ENCODE measurements at regions not wholly inside any gene's neighbourhood (a gene's known extent, or its start where the extent isn't known, plus 50 kb on each side); places are given as distances from the start of the nearest gene placed in this dataset.

DNA sequence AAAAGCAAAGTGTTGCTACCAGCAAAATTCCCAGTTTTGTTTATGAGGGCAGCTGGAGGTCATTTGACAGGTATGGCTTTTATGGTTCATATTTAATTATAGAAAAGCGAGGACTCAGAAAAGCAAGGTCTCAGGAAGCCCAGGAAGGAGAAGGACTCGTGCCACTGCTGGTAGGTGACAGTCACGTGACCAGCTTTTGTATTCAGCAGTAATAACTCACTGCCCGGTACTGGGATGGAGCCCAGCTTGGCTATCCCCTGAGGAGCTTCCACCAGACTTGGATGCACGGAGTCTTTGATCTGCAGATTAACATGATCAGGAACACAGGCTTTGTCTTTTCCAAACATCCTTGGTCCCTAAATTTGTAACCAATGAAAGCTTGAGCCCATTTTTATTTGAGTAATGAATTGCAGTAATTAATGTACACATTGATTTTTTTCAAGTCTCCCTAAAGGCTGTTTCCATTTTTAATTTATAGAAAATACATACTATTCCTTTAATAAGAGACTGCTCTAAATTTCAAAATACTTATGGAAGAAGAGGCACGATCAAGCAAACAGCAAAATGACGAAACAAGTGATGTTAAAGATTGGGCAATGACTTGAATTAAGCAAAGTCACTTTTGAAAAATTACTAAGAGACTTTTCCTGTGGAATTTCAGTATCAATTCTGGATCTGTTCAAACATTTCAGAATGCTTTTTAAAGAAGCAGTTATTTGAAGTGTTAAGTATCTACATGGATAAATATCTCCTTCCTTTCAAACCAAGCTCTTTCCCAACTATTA is 251.7 kb upstream of the HNRNPA3 start:
- Histone ChIP-seq H4K5ac (ENCODE audit: low read length) (no peak overlapping the region), H2BK15ac (replicated peaks; ENCODE audit: low read depth) (no peak overlapping the region), H3K27ac (ENCODE audit: low read depth, low read length) (no peak overlapping the region), H3K36me3 (ENCODE audit: control insufficient read depth, insufficient read depth, low read length) (no peaks in the 10 kb centered on the region), H3K18ac (ENCODE audit: low read length) (no peak overlapping the region), H3K27me3 (ENCODE audit: insufficient read depth, low read length, poor library complexity) (no peaks in the 10 kb centered on the region), H3K79me1 (ENCODE audit: low read length) (no peaks in the 10 kb centered on the region), H3K23ac (ENCODE audit: low read length) (no peak overlapping the region), H3K4me3 (ENCODE audit: low read length) (no peak overlapping the region), H2AK5ac (ENCODE audit: low read length) (no peak overlapping the region), H3K4me2 (ENCODE audit: low read length) (no peak overlapping the region), H3K79me2 (ENCODE audit: control insufficient read depth, insufficient read depth, low read length) (no peaks in the 10 kb centered on the region), H2BK120ac (ENCODE audit: low read depth, low read length) (peak overlapping the region; percentile 78), H3K4me1 (ENCODE audit: control insufficient read depth, low read depth, low read length) (peaks cover 3% of the 10 kb centered on the region), H2BK5ac (ENCODE audit: low read length) (no peak overlapping the region), H3K9ac (ENCODE audit: low read length) (no peak overlapping the region), H3K4ac (ENCODE audit: low read depth, low read length) (no peak overlapping the region), H3K56ac (ENCODE audit: low read length) (no peak overlapping the region), H4K8ac (ENCODE audit: low read depth, low read length) (no peak overlapping the region)
- no CpG with 5 or more reads among the region's 7 CpGs for WGBS (ENCODE audit: extremely low coverage, insufficient coverage, low lambda C conversion rate)
- DNase-seq, result peak; percentile 46

- H4K5ac ChIP-seq (ENCODE audit: low read length), result no peak overlapping the region
Measured at GRCh38 chr2:176961775-176962619, 250.6 kb upstream of the HNRNPA3 start.

GRCh38 chr2:176963568-176964287 is 248.9 kb upstream of the HNRNPA3 start:
- Histone ChIP-seq H3K4me2 (ENCODE audit: low read length) (no peak overlapping the region), H3K79me1 (ENCODE audit: low read length) (no peaks in the 10 kb centered on the region), H3K27me3 (ENCODE audit: insufficient read depth, low read length, poor library complexity) (no peaks in the 10 kb centered on the region), H3K4me1 (ENCODE audit: control insufficient read depth, low read depth, low read length) (peaks cover 3% of the 10 kb centered on the region), H2BK15ac (replicated peaks; ENCODE audit: low read depth) (no peak overlapping the region), H2BK120ac (ENCODE audit: low read depth, low read length) (no peak overlapping the region), H3K18ac (ENCODE audit: low read length) (no peak overlapping the region), H2AK5ac (ENCODE audit: low read length) (no peak overlapping the region), H3K36me3 (ENCODE audit: control insufficient read depth, insufficient read depth, low read length) (no peaks in the 10 kb centered on the region), H4K8ac (ENCODE audit: low read depth, low read length) (no peak overlapping the region), H3K27ac (ENCODE audit: low read depth, low read length) (no peak overlapping the region), H3K4ac (ENCODE audit: low read depth, low read length) (no peak overlapping the region), H3K79me2 (ENCODE audit: control insufficient read depth, insufficient read depth, low read length) (no peaks in the 10 kb centered on the region), H4K5ac (ENCODE audit: low read length) (no peak overlapping the region), H3K56ac (ENCODE audit: low read length) (no peak overlapping the region), H3K23ac (ENCODE audit: low read length) (no peak overlapping the region), H3K9ac (ENCODE audit: low read length) (no peak overlapping the region), H3K4me3 (ENCODE audit: low read length) (no peak overlapping the region), H2BK5ac (ENCODE audit: low read length) (no peak overlapping the region)
- no CpG with 5 or more reads among the region's 4 CpGs for WGBS (ENCODE audit: extremely low coverage, insufficient coverage, low lambda C conversion rate)
- DNase-seq, result no peak

More at GRCh38 chr2:176961775-176962619, 250.6 kb upstream of the HNRNPA3 start:
- Histone ChIP-seq H3K27ac (ENCODE audit: low read depth, low read length) (no peak overlapping the region), H2BK15ac (replicated peaks; ENCODE audit: low read depth) (no peak overlapping the region), H3K27me3 (ENCODE audit: insufficient read depth, low read length, poor library complexity) (no peaks in the 10 kb centered on the region), H3K4me2 (ENCODE audit: low read length) (no peak overlapping the region), H2BK120ac (ENCODE audit: low read depth, low read length) (no peak overlapping the region), H3K79me1 (ENCODE audit: low read length) (no peaks in the 10 kb centered on the region), H3K4me1 (ENCODE audit: control insufficient read depth, low read depth, low read length) (peaks cover 3% of the 10 kb centered on the region), H3K4ac (ENCODE audit: low read depth, low read length) (no peak overlapping the region), H3K18ac (ENCODE audit: low read length) (no peak overlapping the region), H3K56ac (ENCODE audit: low read length) (no peak overlapping the region), H2BK5ac (ENCODE audit: low read length) (no peak overlapping the region), H3K9ac (ENCODE audit: low read length) (no peak overlapping the region), H3K36me3 (ENCODE audit: control insufficient read depth, insufficient read depth, low read length) (no peaks in the 10 kb centered on the region), H3K79me2 (ENCODE audit: control insufficient read depth, insufficient read depth, low read length) (no peaks in the 10 kb centered on the region), H3K4me3 (ENCODE audit: low read length) (no peak overlapping the region), H4K8ac (ENCODE audit: low read depth, low read length) (no peak overlapping the region), H2AK5ac (ENCODE audit: low read length) (no peak overlapping the region), H3K23ac (ENCODE audit: low read length) (no peak overlapping the region)
- DNase-seq, result no peak
- WGBS (ENCODE audit: extremely low coverage, insufficient coverage, low lambda C conversion rate), result no CpG with 5 or more reads among the region's 11 CpGs

DNA sequence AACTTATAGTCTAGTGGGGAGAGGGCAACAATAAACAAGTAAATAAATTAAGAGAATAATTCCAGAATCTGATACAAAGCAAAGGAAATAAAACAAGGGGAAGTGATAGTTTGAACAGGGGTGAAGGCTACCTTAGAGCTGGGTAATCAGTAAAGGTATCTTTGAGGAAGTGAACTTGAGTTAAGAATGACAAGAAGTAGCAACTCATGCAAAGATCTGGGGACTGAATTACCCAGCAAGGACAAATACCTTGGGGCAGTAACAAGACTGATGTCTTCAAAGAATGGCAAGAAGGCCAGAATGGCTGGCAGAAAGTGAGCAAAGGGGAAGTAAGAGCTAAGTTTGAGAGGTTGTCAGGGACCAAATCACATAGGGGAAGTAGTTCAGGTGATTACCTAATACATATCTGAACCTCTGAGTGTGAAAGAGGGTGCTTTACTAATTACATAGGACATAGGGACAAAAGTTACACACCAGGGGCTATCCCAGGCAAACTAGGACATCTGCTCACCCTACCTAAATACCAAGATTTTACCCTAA is 244.6 kb upstream of the HNRNPA3 start:
- Histone ChIP-seq H4K8ac (ENCODE audit: low read depth, low read length) (no peak overlapping the region), H3K36me3 (ENCODE audit: control insufficient read depth, insufficient read depth, low read length) (no peaks in the 10 kb centered on the region), H2AK5ac (ENCODE audit: low read length) (no peak overlapping the region), H3K4me1 (ENCODE audit: control insufficient read depth, low read depth, low read length) (no peaks in the 10 kb centered on the region), H2BK5ac (ENCODE audit: low read length) (no peak overlapping the region), H3K27me3 (ENCODE audit: insufficient read depth, low read length, poor library complexity) (no peaks in the 10 kb centered on the region), H3K56ac (ENCODE audit: low read length) (no peak overlapping the region), H2BK15ac (replicated peaks; ENCODE audit: low read depth) (no peak overlapping the region), H3K18ac (ENCODE audit: low read length) (no peak overlapping the region), H3K27ac (ENCODE audit: low read depth, low read length) (no peak overlapping the region), H3K79me1 (ENCODE audit: low read length) (no peaks in the 10 kb centered on the region), H3K9ac (ENCODE audit: low read length) (no peak overlapping the region), H3K4me3 (ENCODE audit: low read length) (no peak overlapping the region), H3K4ac (ENCODE audit: low read depth, low read length) (no peak overlapping the region), H2BK120ac (ENCODE audit: low read depth, low read length) (no peak overlapping the region), H3K4me2 (ENCODE audit: low read length) (no peak overlapping the region), H4K5ac (ENCODE audit: low read length) (no peak overlapping the region), H3K23ac (ENCODE audit: low read length) (no peak overlapping the region), H3K79me2 (ENCODE audit: control insufficient read depth, insufficient read depth, low read length) (no peaks in the 10 kb centered on the region)
- no peak for DNase-seq

DNA sequence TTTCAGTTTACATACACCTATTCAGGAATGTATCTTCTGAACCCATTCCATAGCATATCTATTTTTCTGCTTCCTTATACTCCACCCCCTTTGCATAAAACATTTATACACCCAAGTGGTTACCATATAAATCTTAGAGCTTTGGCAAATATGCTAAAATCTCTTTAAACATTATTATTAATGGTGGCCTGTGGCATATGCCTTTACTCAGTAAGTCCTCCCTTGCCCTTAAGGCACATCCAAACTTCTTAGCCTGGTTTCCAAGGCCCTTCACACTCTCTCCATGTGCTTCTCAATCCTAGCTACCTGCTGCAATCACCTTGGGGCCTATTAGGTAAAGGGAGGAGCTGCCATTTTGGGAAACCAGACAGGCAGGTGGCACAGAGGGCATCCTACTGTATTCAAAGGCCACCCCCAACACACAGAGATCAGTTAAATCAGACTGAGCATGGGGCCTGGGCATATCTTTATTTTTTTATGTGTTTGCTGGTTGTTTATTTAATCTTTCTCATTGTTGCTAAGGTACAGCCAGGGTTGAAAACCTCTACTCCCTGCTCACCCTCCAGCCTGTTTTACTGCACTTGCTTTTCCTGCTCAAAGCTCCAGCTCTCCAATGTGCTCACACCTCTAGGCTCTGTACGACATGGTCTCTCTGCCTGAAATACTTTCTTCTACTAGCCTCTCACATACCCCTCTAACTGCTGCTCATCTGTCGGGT is 242.8 kb upstream of the HNRNPA3 start:
- Histone ChIP-seq H3K4ac (ENCODE audit: low read depth, low read length) (no peak overlapping the region), H3K4me2 (ENCODE audit: low read length) (no peak overlapping the region), H3K27ac (ENCODE audit: low read depth, low read length) (no peak overlapping the region), H3K23ac (ENCODE audit: low read length) (no peak overlapping the region), H4K5ac (ENCODE audit: low read length) (no peak overlapping the region), H2BK5ac (ENCODE audit: low read length) (no peak overlapping the region), H3K36me3 (ENCODE audit: control insufficient read depth, insufficient read depth, low read length) (no peaks in the 10 kb centered on the region), H3K56ac (ENCODE audit: low read length) (no peak overlapping the region), H3K4me3 (ENCODE audit: low read length) (no peak overlapping the region), H2BK120ac (ENCODE audit: low read depth, low read length) (no peak overlapping the region), H3K18ac (ENCODE audit: low read length) (no peak overlapping the region), H3K79me1 (ENCODE audit: low read length) (no peaks in the 10 kb centered on the region), H3K79me2 (ENCODE audit: control insufficient read depth, insufficient read depth, low read length) (no peaks in the 10 kb centered on the region), H4K8ac (ENCODE audit: low read depth, low read length) (no peak overlapping the region), H2BK15ac (replicated peaks; ENCODE audit: low read depth) (no peak overlapping the region), H3K4me1 (ENCODE audit: control insufficient read depth, low read depth, low read length) (no peaks in the 10 kb centered on the region), H2AK5ac (ENCODE audit: low read length) (no peak overlapping the region), H3K27me3 (ENCODE audit: insufficient read depth, low read length, poor library complexity) (no peaks in the 10 kb centered on the region), H3K9ac (ENCODE audit: low read length) (no peak overlapping the region)
- no CpG with 5 or more reads among the region's 2 CpGs for WGBS (ENCODE audit: extremely low coverage, insufficient coverage, low lambda C conversion rate)
- DNase-seq, result no peak
